ENCODE measurements at regions not wholly inside any gene's neighbourhood (a gene's known extent, or its start where the extent isn't known, plus 50 kb on each side); places are given as distances from the start of the nearest gene placed in this dataset.

DNA sequence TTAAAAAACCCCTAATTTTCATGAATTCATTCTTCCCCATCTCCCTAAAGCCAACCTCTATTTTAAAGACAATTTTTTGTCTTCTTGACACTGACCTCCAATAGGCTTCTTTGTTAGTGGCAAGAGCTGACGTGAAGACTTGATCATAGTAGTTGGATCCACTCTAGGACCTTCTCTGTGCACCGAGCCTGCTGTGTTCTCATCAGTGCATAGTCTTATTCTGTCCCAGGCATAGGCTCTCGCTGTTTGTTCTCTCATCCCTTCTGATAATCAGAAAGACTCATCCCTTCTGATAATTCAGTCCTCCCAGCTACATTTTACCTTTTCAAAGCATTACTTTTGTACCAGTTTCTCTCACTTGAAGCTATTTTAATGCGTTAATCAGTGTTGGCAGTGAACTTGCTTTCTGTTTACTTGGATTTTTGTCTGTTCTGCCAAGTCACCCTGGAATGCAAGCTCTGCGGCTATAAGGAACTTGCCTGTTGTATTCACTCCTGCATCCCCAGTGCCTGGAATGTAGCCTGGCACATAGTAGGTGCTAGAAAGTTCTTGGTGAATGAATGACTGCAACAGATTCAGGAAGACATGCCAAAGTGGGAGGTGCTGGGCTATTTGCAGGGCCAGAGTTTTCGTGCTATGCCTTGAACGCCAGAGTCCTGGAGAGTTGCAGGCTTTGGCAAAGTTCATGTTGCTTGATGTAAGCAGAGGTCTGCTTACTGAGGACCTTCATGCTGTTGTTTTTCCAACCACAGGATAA lies 147.6 kb upstream of the MPHOSPH6 start:
- ChIA-PET POLR2A (no interaction called here), SMC1A (ENCODE audit: uncharacterized antibody, unreplicated experiment) (no interaction called here), CTCF (interaction anchor here (1.6 kb wide), 1 partner anchor 87 kb away, joined by 4 read pairs; no protein-coding TSS in a partner anchor), RAD21 (ENCODE audit: unreplicated experiment) (no interaction called here)
- intact Hi-C loops (cut with micrococcal nuclease; ENCODE audit: unreplicated experiment): loop anchor here (1.0 kb wide), 1 partner anchor 18 kb away; no protein-coding TSS in a partner anchor
- BruUV-seq (replicated peaks): no TSS peak
- ATAC-seq (no peak), DNase-seq (ENCODE audit: low read depth, low spot score) (no peak), FAIRE-seq (no peak)
- Histone ChIP-seq H3K4me1 (ENCODE audit: control insufficient read depth, insufficient read depth, low read length) (no peaks in the 10 kb centered on the region), H3K4me2 (ENCODE audit: control insufficient read depth, insufficient read depth) (no peak overlapping the region), H3K27me3 (replicated peaks in 1 of 2; ENCODE audit: control insufficient read depth in 2 of 2, insufficient read depth in 2 of 2, low read length in 1 of 2) (no peaks in the 10 kb centered on the region), H3K27ac (ENCODE audit: control insufficient read depth, insufficient read depth) (no peak overlapping the region), H3K9me3 (replicated peaks; ENCODE audit: control insufficient read depth, insufficient read depth, low read length) (no peaks in the 10 kb centered on the region), H3K9ac (ENCODE audit: control insufficient read depth, insufficient read depth, low read length) (no peak overlapping the region), H3K79me2 (ENCODE audit: control insufficient read depth, insufficient read depth, low read length) (no peaks in the 10 kb centered on the region), H3K4me3 (no peak overlapping the region), H4K20me1 (ENCODE audit: control insufficient read depth, insufficient read depth) (no peaks in the 10 kb centered on the region), H3K36me3 (ENCODE audit: control insufficient read depth in 2 of 2, insufficient read depth in 2 of 2, low read length in 1 of 2) (no peaks in the 10 kb centered on the region), H2AFZ (ENCODE audit: control insufficient read depth, low read depth, low read length) (no peak overlapping the region)
- in situ Hi-C loops (cut with MboI): no loop called here
- TF ChIP-seq SUPT20H (IDR thresholded peaks at IDR 0.05; ENCODE audit: borderline replicate concordance, control insufficient read depth, low read depth, low read length) (no peak), STAT1 (conservative IDR thresholded peaks at IDR 0.05) (no peak)
- TF ChIP-seq, protein P1, sequence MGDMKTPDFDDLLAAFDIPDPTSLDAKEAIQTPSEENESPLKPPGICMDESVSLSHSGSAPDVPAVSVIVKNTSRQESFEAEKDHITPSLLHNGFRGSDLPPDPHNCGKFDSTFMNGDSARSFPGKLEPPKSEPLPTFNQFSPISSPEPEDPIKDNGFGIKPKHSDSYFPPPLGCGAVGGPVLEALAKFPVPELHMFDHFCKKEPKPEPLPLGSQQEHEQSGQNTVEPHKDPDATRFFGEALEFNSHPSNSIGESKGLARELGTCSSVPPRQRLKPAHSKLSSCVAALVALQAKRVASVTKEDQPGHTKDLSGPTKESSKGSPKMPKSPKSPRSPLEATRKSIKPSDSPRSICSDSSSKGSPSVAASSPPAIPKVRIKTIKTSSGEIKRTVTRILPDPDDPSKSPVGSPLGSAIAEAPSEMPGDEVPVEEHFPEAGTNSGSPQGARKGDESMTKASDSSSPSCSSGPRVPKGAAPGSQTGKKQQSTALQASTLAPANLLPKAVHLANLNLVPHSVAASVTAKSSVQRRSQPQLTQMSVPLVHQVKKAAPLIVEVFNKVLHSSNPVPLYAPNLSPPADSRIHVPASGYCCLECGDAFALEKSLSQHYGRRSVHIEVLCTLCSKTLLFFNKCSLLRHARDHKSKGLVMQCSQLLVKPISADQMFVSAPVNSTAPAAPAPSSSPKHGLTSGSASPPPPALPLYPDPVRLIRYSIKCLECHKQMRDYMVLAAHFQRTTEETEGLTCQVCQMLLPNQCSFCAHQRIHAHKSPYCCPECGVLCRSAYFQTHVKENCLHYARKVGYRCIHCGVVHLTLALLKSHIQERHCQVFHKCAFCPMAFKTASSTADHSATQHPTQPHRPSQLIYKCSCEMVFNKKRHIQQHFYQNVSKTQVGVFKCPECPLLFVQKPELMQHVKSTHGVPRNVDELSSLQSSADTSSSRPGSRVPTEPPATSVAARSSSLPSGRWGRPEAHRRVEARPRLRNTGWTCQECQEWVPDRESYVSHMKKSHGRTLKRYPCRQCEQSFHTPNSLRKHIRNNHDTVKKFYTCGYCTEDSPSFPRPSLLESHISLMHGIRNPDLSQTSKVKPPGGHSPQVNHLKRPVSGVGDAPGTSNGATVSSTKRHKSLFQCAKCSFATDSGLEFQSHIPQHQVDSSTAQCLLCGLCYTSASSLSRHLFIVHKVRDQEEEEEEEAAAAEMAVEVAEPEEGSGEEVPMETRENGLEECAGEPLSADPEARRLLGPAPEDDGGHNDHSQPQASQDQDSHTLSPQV (IDR thresholded peaks at IDR 0.05): no peak
- 24% methylated on average over 7 of the region's 7 CpGs for WGBS (ENCODE audit: insufficient coverage, insufficient replicate concordance, low lambda C conversion rate, missing lambda C conversion rate)

Data from GM12878 (cell line).